ENCODE measurements at regions not wholly inside any gene's neighbourhood (a gene's known extent, or its start where the extent isn't known, plus 50 kb on each side); places are given as distances from the start of the nearest gene placed in this dataset.

GRCh38 chr2:226452768-226453167, 346.9 kb downstream of the IRS1 start:
- Histone ChIP-seq H3K4me1 (ENCODE audit: insufficient read depth, low read length) (no peaks in the 10 kb centered on the region), H2AFZ (ENCODE audit: low read depth, low read length) (no peak overlapping the region), H3K27me3 (ENCODE audit: insufficient read depth, low read length, poor library complexity) (no peaks in the 10 kb centered on the region), H3K27ac (ENCODE audit: low read length) (no peak overlapping the region), H3K9ac (ENCODE audit: low read depth, low read length) (no peak overlapping the region), H3K9me3 (ENCODE audit: insufficient read depth, low read length, severe bottlenecking) (peaks cover 3% of the 10 kb centered on the region), H3K4me3 (ENCODE audit: low read depth in 1 of 2, low read length in 2 of 2) (no peak overlapping the region), H3K4me2 (ENCODE audit: insufficient read depth, low read length) (no peak overlapping the region), H4K20me1 (ENCODE audit: insufficient read depth, low read length) (no peaks in the 10 kb centered on the region), H3K36me3 (ENCODE audit: insufficient read depth, low read length) (no peaks in the 10 kb centered on the region), H3K79me2 (ENCODE audit: insufficient read depth, low read length) (no peaks in the 10 kb centered on the region)
- no peak for ATAC-seq (ENCODE audit: insufficient read depth, low read depth)
- TF ChIP-seq CTCF (IDR thresholded peaks at IDR 0.05; ENCODE audit: borderline replicate concordance, extremely low read depth, low read length, poor library complexity, severe bottlenecking) = no peak
- no peak for TF ChIP-seq EZH2 (IDR thresholded peaks at IDR 0.05; ENCODE audit: borderline replicate concordance, low read depth, low read length, severe bottlenecking)
- no peak for DNase-seq

- no peaks in the 10 kb centered on the region for H3K36me3 ChIP-seq (ENCODE audit: insufficient read depth, low read length)
- H3K9ac ChIP-seq (ENCODE audit: low read depth, low read length) = no peak overlapping the region
- no peaks in the 10 kb centered on the region for H3K4me1 ChIP-seq (ENCODE audit: insufficient read depth, low read length)
- ATAC-seq (ENCODE audit: insufficient read depth, low read depth) (no peak), DNase-seq (no peak)
- no peak overlapping the region for H2AFZ ChIP-seq (ENCODE audit: low read depth, low read length)
- no peak overlapping the region for H3K4me3 ChIP-seq (ENCODE audit: low read depth in 1 of 2, low read length in 2 of 2)
- peaks cover 3% of the 10 kb centered on the region for H3K9me3 ChIP-seq (ENCODE audit: insufficient read depth, low read length, severe bottlenecking)
- H4K20me1 ChIP-seq (ENCODE audit: insufficient read depth, low read length) = no peaks in the 10 kb centered on the region
- no peak overlapping the region for H3K4me2 ChIP-seq (ENCODE audit: insufficient read depth, low read length)
- no peaks in the 10 kb centered on the region for H3K27me3 ChIP-seq (ENCODE audit: insufficient read depth, low read length, poor library complexity)
- no peak for TF ChIP-seq EZH2 (IDR thresholded peaks at IDR 0.05; ENCODE audit: borderline replicate concordance, low read depth, low read length, severe bottlenecking)
- H3K27ac ChIP-seq (ENCODE audit: low read length) = no peak overlapping the region
- no peaks in the 10 kb centered on the region for H3K79me2 ChIP-seq (ENCODE audit: insufficient read depth, low read length)
These were observed 348.1 kb downstream of the IRS1 start for GRCh38 chr2:226451486-226451885.

GRCh38 chr2:226450141-226450540, 349.5 kb downstream of the IRS1 start:
- Histone ChIP-seq H4K20me1 (ENCODE audit: insufficient read depth, low read length) (no peaks in the 10 kb centered on the region), H3K4me1 (ENCODE audit: insufficient read depth, low read length) (no peaks in the 10 kb centered on the region), H3K4me3 (ENCODE audit: low read depth in 1 of 2, low read length in 2 of 2) (no peak overlapping the region), H3K36me3 (ENCODE audit: insufficient read depth, low read length) (no peaks in the 10 kb centered on the region), H3K9me3 (ENCODE audit: insufficient read depth, low read length, severe bottlenecking) (peaks cover 3% of the 10 kb centered on the region), H3K79me2 (ENCODE audit: insufficient read depth, low read length) (no peaks in the 10 kb centered on the region), H3K27ac (ENCODE audit: low read length) (no peak overlapping the region), H3K27me3 (ENCODE audit: insufficient read depth, low read length, poor library complexity) (no peaks in the 10 kb centered on the region), H3K9ac (ENCODE audit: low read depth, low read length) (no peak overlapping the region), H3K4me2 (ENCODE audit: insufficient read depth, low read length) (no peak overlapping the region), H2AFZ (ENCODE audit: low read depth, low read length) (no peak overlapping the region)
- no peak for DNase-seq
- TF ChIP-seq EZH2 (IDR thresholded peaks at IDR 0.05; ENCODE audit: borderline replicate concordance, low read depth, low read length, severe bottlenecking) = no peak
- no peak for TF ChIP-seq CTCF (IDR thresholded peaks at IDR 0.05; ENCODE audit: borderline replicate concordance, extremely low read depth, low read length, poor library complexity, severe bottlenecking)
- no peak for ATAC-seq (ENCODE audit: insufficient read depth, low read depth)

- ATAC-seq (ENCODE audit: insufficient read depth, low read depth) = no peak
- Histone ChIP-seq H3K36me3 (ENCODE audit: insufficient read depth, low read length) (no peaks in the 10 kb centered on the region), H3K9ac (ENCODE audit: low read depth, low read length) (no peak overlapping the region), H4K20me1 (ENCODE audit: insufficient read depth, low read length) (no peaks in the 10 kb centered on the region), H3K9me3 (ENCODE audit: insufficient read depth, low read length, severe bottlenecking) (no peaks in the 10 kb centered on the region), H3K27me3 (ENCODE audit: insufficient read depth, low read length, poor library complexity) (no peaks in the 10 kb centered on the region), H3K4me3 (ENCODE audit: low read depth in 1 of 2, low read length in 2 of 2) (no peak overlapping the region), H3K4me1 (ENCODE audit: insufficient read depth, low read length) (no peaks in the 10 kb centered on the region), H3K27ac (ENCODE audit: low read length) (no peak overlapping the region), H3K79me2 (ENCODE audit: insufficient read depth, low read length) (no peaks in the 10 kb centered on the region), H3K4me2 (ENCODE audit: insufficient read depth, low read length) (no peak overlapping the region), H2AFZ (ENCODE audit: low read depth, low read length) (no peak overlapping the region)
- TF ChIP-seq EZH2 (IDR thresholded peaks at IDR 0.05; ENCODE audit: borderline replicate concordance, low read depth, low read length, severe bottlenecking) = no peak
- no peak for TF ChIP-seq CTCF (IDR thresholded peaks at IDR 0.05; ENCODE audit: borderline replicate concordance, extremely low read depth, low read length, poor library complexity, severe bottlenecking)
- no peak for DNase-seq
These were observed 352.0 kb downstream of the IRS1 start for GRCh38 chr2:226447338-226448300.
